Prostate gland (tissue), 2 donors: ENCODE measurements at regions not wholly inside any gene's neighbourhood (a gene's known extent, or its start where the extent isn't known, plus 50 kb on each side); places are given as distances from the start of the nearest gene placed in this dataset.

Experiments used
- CTCF ChIP-seq, 4 experiments: fragments of 200-600 bp in 2 of 4; fragments of 450-650 bp in 2 of 4; sonication (generic) in 2 of 4; IDR thresholded peaks; 1 replicate in 3 of 4; 2 replicates in 1 of 4; pipeline ENCODE4 v1.5.1; 2016 to 2019; ENCODE audit warnings: antibody characterized with exemption in 4 of 4, mild to moderate bottlenecking in 2 of 4, moderate library complexity in 2 of 4
- POLR2A ChIP-seq: fragments of 450-650 bp; IDR thresholded peaks from one replicate; pipeline ENCODE4 v1.6.1; 2016; ENCODE audit warnings: antibody characterized with exemption, mild to moderate bottlenecking
- POLR2AphosphoS5 ChIP-seq: sonication (generic); formaldehyde crosslinking; IDR thresholded peaks from one replicate; pipeline ENCODE4 v1.6.1; 2017; ENCODE audit warnings: antibody characterized with exemption

- TF ChIP-seq CTCF (IDR thresholded peaks at IDR 0.05) = no peak
- TF ChIP-seq POLR2A = no peak
- TF ChIP-seq POLR2AphosphoS5 = no peak
These were observed 51.3 kb upstream of the PFKP start for GRCh38 chr10:3016016-3016415.
